ENCODE measurements at regions not wholly inside any gene's neighbourhood (a gene's known extent, or its start where the extent isn't known, plus 50 kb on each side); places are given as distances from the start of the nearest gene placed in this dataset.
A peak's percentile ranks its signal among the peaks of the same experiment; 100 is the strongest.

DNA sequence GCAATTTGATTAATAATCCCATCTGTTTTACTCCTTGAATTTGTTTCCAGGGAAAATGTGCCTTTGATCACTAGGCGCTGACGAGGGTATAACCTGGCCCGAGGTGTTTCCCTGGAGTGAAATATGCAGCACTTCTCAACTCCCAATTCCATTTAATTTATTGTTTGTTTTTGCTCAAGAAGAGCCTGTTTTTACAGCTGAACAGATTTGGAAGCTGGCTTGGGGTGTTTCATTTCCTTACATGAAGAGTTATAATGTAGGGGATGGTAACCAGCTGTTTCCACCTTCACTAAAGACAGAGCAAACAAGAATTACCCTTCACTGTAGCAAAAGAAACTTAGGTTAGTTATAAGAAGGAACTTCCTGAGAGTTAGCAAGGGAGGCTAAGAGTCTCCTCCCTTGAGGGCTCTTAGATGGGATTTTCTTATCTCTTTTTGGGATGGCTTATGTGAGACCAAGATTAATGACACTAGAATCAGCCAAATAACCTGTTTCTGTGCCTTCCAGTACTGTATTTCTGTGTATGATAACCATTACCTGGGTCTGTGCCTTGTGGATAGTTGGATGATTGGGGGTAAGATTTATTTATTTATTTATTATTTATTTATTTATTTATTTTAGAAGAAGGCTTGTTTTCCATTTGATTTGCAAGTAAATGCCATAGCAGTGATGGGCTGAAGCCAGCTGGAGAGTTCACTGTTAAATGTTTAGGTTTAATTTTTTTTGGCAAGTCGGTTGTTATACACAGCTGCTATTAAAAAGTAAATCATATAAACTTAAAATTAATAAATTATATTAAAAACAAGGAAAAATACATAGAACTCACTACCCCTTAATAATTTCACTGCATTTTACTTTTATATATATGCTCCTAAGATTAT lies 162.2 kb upstream of the BMP2 start:
- Histone ChIP-seq H3K9me3 (ENCODE audit: control insufficient read depth in 2 of 3, insufficient read depth in 1 of 3, low read length in 3 of 3) (no peaks in the 10 kb centered on the region), H3K27me3 (ENCODE audit: control insufficient read depth, insufficient read depth, low read length) (no peaks in the 10 kb centered on the region), H3K36me3 (ENCODE audit: control insufficient read depth in 2 of 3, insufficient read depth in 3 of 3, low read length in 3 of 3) (no peaks in the 10 kb centered on the region), H3K9ac (ENCODE audit: low read length in 3 of 3) (no peak overlapping the region), H3K4me3 (ENCODE audit: low read length in 3 of 3) (no peak overlapping the region), H3K27ac (ENCODE audit: low read depth in 2 of 2, low read length in 2 of 2) (no peak overlapping the region), H3K4me1 (ENCODE audit: control insufficient read depth in 2 of 3, insufficient read depth in 2 of 3, low read depth in 1 of 3, low read length in 3 of 3) (no peaks in the 10 kb centered on the region)
- intact Hi-C loops (cut with DNase I), result no loop called here
- TF ChIP-seq, protein P1, sequence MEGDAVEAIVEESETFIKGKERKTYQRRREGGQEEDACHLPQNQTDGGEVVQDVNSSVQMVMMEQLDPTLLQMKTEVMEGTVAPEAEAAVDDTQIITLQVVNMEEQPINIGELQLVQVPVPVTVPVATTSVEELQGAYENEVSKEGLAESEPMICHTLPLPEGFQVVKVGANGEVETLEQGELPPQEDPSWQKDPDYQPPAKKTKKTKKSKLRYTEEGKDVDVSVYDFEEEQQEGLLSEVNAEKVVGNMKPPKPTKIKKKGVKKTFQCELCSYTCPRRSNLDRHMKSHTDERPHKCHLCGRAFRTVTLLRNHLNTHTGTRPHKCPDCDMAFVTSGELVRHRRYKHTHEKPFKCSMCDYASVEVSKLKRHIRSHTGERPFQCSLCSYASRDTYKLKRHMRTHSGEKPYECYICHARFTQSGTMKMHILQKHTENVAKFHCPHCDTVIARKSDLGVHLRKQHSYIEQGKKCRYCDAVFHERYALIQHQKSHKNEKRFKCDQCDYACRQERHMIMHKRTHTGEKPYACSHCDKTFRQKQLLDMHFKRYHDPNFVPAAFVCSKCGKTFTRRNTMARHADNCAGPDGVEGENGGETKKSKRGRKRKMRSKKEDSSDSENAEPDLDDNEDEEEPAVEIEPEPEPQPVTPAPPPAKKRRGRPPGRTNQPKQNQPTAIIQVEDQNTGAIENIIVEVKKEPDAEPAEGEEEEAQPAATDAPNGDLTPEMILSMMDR (IDR thresholded peaks at IDR 0.05; ENCODE audit: borderline replicate concordance, extremely low read depth, insufficient read depth), result no peak
- peak in 3 of 5 donors; percentile 39 to 88 (median 79) for DNase-seq
- no peak for FAIRE-seq

DNA sequence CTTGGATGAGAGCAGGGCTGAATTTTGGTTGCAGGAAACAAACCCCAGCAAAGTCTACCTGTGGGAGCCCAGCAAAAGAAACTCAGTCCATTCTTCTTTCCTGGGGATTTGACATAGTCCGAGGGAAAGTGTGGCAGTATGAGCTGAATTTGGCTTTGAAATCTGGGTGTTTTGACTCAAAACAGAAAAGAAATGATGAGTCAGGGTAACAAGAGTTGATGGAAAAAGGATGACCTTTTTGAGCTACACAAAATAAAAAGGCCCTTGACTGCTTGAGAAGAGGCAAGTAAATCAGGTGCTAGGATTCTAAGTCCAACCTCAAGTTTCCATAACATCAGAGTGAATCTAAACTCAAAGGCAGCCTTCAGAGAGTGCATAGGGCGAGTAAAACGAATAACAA lies 163.3 kb upstream of the BMP2 start:
- H3K4me1 ChIP-seq (ENCODE audit: control insufficient read depth in 2 of 3, insufficient read depth in 2 of 3, low read depth in 1 of 3, low read length in 3 of 3), result no peaks in the 10 kb centered on the region
- no peak for FAIRE-seq

DNA sequence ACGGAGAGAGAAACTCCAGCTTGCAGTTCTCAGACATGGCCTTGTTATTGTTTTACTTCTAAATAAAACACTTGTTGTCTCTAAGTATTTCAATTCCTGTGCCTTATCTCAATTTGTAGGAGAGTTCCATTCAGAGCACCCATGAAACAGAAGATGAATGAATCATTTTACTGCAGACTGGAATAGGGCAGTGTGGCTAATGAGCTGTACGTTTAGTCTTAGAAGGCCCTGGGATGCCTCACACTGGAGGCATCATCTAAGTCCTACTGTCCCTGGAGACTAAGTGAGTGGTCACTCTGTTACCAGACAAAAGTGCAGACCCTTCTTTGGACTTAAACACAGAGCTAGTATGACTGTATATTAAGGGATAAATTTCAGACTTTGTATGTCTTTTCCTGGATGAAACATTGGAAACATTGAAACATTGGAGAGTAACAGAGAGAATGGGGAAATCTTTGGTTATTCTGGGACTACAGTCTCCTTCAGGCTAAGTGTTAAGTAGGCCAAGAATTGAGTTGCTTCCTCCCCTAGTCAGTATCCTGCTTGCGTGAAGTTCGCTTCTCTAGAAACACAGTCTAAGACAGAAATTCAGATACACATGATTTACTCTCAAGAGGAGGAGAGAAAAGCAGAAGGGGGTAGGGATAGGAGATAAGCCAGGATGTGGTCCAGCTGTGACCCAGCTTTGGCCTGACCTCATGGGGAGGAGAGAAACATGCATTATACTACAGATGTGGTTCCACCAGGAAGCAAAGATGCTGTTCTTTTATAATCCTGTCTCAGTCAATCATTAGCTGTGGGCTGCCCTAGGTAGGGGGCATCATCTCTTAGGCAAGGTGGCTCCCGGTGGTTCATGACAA lies 167.4 kb upstream of the BMP2 start:
- Histone ChIP-seq H3K27ac (ENCODE audit: low read depth in 2 of 2, low read length in 2 of 2) (no peak overlapping the region), H3K9ac (ENCODE audit: low read length in 3 of 3) (no peak overlapping the region), H3K36me3 (ENCODE audit: control insufficient read depth in 2 of 3, insufficient read depth in 3 of 3, low read length in 3 of 3) (no peaks in the 10 kb centered on the region), H3K27me3 (ENCODE audit: control insufficient read depth, insufficient read depth, low read length) (no peaks in the 10 kb centered on the region), H3K4me3 (ENCODE audit: low read length in 3 of 3) (no peak overlapping the region), H3K4me1 (ENCODE audit: control insufficient read depth in 2 of 3, insufficient read depth in 2 of 3, low read depth in 1 of 3, low read length in 3 of 3) (peaks cover 0 to 3% (median 0%) of the 10 kb centered on the region in 3 donors), H3K9me3 (ENCODE audit: control insufficient read depth in 2 of 3, insufficient read depth in 1 of 3, low read length in 3 of 3) (no peaks in the 10 kb centered on the region)
- TF ChIP-seq, protein P1 (IDR thresholded peaks at IDR 0.05; ENCODE audit: borderline replicate concordance, extremely low read depth, insufficient read depth), result no peak
- DNase-seq, result peak in 1 of 5 donors; percentile 27
- intact Hi-C loops (cut with DNase I), result no loop called here
- no peak for FAIRE-seq

More for the DNA sequence above, 163.3 kb upstream of the BMP2 start:
- Histone ChIP-seq H3K4me3 (ENCODE audit: low read length in 3 of 3) (no peak overlapping the region), H3K9me3 (ENCODE audit: control insufficient read depth in 2 of 3, insufficient read depth in 1 of 3, low read length in 3 of 3) (no peaks in the 10 kb centered on the region), H3K36me3 (ENCODE audit: control insufficient read depth in 2 of 3, insufficient read depth in 3 of 3, low read length in 3 of 3) (no peaks in the 10 kb centered on the region), H3K27ac (ENCODE audit: low read depth in 2 of 2, low read length in 2 of 2) (no peak overlapping the region), H3K9ac (ENCODE audit: low read length in 3 of 3) (no peak overlapping the region), H3K27me3 (ENCODE audit: control insufficient read depth, insufficient read depth, low read length) (no peaks in the 10 kb centered on the region)
- intact Hi-C loops (cut with DNase I), result no loop called here
- DNase-seq, result no peak
- TF ChIP-seq, protein P1 (IDR thresholded peaks at IDR 0.05; ENCODE audit: borderline replicate concordance, extremely low read depth, insufficient read depth), result no peak
